Peyer's patch (tissue), 4 donors: ENCODE measurements at regions not wholly inside any gene's neighbourhood (a gene's known extent, or its start where the extent isn't known, plus 50 kb on each side); places are given as distances from the start of the nearest gene placed in this dataset.

Experiments used
- CTCF ChIP-seq, 6 experiments: fragments of 450-650 bp in 4 of 6; fragments of 200-600 bp in 2 of 6; sonication (generic) in 1 of 6; IDR thresholded peaks; one replicate each; pipeline ENCODE4 v1.5.1; 2017 to 2019; ENCODE audit warnings: antibody characterized with exemption in 6 of 6, mild to moderate bottlenecking in 3 of 6, moderate library complexity in 1 of 6
- POLR2A ChIP-seq, 2 donors: fragments of 450-650 bp; IDR thresholded peaks; one replicate each; pipeline ENCODE4 v1.5.1; 2017; ENCODE audit warnings: antibody characterized with exemption in 2 of 2, mild to moderate bottlenecking in 2 of 2, moderate library complexity in 2 of 2

- TF ChIP-seq CTCF (IDR thresholded peaks at IDR 0.05) = no peak
- no peak for TF ChIP-seq POLR2A (IDR thresholded peaks at IDR 0.05)
Measured at GRCh38 chr1:106515375-106515774, 541.1 kb upstream of the PRMT6 start.
